Ecto neural progenitor cell (in vitro differentiated cells): ENCODE measurements at regions not wholly inside any gene's neighbourhood (a gene's known extent, or its start where the extent isn't known, plus 50 kb on each side); places are given as distances from the start of the nearest gene placed in this dataset.

Experiments
- DNase-seq: peaks from one replicate; pipeline ENCODE4 v3.0.0-alpha.2; 2018; ENCODE audit warnings: low spot score

DNA sequence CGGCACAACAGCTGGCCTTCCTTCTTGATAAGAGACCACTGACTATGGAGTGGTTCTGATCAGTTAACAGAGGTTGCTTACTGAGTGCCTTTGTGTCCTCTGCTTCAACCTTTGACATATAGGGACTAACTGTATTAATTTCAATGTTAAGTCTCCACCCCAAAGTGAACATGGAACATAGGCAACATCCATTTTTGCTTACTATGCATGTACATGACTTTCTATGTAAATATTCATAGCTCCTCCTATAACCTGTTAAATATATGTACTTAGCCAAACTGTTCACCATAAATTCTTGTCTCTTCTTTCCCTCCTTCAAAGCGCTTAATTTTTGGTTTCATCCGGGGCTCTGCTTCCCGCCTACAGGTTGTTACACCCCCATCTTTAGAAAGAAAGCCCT, 334.8 kb downstream of the EPM2A start:
- no peak for DNase-seq

- DNase-seq = no peak
Observed at GRCh38 chr6:145405006-145405551, 330.2 kb downstream of the EPM2A start.

- no peak for DNase-seq
Observed at GRCh38 chr6:145406783-145407182, 328.5 kb downstream of the EPM2A start.

DNA sequence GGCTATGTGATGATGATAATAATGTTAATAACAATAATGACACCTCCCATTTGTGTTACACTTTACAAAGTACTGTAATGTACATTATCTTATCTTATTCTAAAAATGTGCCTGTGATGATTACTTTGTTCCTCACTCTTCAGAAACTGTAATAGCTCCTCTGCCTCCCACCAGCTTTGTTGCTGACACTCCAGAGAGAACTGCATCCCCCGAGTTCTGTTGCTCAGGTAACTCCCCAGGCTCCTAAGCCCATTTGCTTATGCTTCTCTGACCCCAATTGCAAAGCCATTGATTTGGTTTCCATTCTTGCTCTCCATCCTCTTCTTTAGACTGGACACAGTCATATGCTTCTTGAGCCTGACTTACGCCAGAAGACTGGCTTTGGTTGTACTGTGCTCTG, 319.7 kb downstream of the EPM2A start:
- DNase-seq = no peak

DNA sequence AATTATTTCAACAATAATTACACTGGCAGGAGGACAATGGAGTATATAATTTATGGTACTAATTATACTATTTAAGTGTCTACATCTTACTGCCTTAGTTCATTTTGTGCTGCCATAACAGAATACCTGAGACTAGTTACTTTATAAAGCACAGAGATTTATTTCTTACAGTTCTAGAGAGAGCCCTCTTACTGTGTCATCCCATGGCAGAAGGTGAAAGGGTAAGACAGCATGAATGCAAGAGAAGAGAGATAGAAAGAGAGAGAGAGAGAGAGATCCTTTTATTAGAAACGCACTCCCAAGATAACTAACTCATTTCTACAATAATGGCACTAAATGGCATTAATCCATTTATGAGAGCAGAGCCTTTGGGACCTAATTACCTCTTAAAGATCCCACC, 314.7 kb downstream of the EPM2A start:
- DNase-seq = no peak

DNA sequence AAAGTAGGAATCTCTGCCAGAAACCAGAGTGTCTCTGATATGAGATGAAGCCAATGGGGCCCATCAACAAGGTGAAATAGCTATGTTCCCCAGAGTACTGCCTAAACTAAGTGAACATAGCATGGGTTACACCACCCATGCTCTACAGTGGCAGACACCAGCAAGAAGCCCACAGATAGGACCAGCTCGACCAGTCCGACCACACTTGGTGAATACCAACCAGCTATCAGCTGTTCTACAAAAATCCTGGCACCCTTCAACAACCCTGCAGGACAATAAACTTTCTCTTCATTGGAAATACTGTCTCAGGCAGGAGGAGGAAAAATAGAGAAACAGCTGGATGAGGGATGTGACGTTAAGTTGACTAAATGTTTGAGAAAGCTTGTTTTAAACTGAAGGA, 311.4 kb downstream of the EPM2A start:
- DNase-seq = no peak

DNA sequence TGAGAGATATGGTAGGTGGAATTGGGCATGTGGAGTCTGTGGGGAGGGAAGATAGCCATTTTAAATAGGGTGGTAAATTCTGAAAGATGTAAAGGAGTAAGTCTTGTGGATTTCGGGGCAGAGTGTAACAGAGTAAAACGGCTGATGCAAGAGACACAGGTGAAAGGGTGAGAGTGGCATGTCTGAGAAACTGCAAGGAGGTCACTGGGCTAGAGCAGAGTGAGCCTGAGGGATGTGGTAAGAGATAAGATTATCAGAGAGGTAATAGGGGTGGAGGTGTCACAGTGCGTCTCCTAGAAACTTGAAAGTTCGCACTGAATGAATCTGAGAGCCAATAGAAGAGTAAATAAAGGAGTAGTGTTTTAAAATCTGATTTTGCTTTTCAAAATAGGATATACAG, 308.1 kb downstream of the EPM2A start:
- no peak for DNase-seq

DNA sequence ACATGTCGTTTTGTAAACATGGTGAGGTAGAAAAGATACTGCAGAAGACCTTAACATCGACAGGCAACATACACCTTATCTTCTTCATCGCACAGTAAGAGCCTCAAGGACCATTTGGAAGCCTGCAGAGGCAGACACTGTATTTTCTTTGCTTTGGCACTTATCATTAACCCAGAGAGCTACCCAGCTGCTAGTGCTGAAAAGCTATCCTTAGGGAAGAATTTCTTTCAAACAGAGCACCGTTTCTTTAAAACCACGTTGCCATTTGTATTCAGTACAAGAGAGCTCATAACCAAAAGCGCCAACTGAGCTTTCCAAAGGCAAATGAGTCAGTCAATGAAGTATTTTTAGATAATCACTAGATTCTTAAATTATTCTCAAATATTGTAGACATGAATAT, 306.6 kb downstream of the EPM2A start:
- no peak for DNase-seq

- no peak for DNase-seq
Observed at GRCh38 chr6:145442110-145442509, 293.2 kb downstream of the EPM2A start.

DNA sequence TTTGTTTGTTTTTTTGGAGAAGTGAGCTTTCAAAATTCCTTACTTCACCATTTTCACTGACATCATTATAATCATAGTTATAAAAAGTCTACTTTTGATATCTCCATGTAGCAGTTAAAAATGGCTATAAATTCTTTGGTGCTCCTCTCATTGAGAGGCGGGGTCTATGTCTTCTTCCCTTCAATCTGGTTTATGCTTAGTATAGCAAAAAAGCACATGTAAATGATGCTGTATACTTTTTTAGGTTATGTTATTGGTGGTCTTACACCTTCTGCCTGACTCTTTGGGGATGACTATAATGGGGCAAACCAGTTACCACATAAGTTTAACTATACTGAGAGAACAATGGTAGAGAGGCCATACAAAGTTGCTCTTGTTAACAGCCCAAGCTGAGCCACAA, 289.6 kb downstream of the EPM2A start:
- DNase-seq = no peak

GRCh38 chr6:145451029-145451428, 284.3 kb downstream of the EPM2A start:
- DNase-seq = no peak

- DNase-seq = no peak
Observed at GRCh38 chr6:145453376-145453775, 281.9 kb downstream of the EPM2A start.

- no peak for DNase-seq
Observed at GRCh38 chr6:145454006-145454405, 281.3 kb downstream of the EPM2A start.

DNA sequence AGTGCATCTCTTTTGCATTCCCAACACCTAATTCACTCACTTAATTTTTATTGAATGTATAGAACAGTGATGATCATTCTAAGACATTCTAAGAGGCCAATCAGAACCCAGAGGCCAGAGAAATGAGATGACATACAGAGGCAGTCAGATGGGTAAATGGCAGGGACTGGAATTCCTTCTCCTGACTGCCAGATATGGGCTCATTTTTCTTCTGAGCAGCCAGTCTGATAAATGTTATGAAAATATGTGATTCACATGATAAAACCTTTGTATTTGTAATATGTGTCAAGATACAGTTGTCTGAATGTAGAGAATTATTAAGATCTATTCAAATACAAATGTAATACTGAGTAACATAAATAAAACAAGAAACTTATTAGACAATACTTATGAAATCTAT, 277.8 kb downstream of the EPM2A start:
- DNase-seq = no peak

GRCh38 chr6:145468534-145468933, 266.8 kb downstream of the EPM2A start:
- no peak for DNase-seq

DNA sequence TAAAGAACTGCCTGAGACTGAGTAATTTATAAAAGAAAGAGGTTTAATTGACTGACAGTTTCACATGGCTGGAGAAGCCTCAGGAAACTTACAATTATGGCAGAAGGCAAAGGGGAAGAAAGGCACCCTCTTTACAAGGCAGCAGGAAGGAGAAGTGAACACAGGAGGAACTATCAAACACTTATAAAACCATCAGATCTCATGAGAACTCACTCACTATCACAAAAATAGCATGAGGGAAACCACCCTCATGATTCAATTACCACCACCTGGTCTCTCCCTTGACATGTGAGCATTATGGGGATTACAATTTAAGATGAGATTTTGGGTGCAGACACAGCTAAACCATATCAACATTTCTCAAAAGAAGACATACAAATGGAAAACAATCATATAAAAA, 266.3 kb downstream of the EPM2A start:
- no peak for DNase-seq

GRCh38 chr6:145475794-145476396, 259.4 kb downstream of the EPM2A start:
- no peak for DNase-seq

GRCh38 chr6:145480024-145480423, 255.3 kb downstream of the EPM2A start:
- no peak for DNase-seq

DNA sequence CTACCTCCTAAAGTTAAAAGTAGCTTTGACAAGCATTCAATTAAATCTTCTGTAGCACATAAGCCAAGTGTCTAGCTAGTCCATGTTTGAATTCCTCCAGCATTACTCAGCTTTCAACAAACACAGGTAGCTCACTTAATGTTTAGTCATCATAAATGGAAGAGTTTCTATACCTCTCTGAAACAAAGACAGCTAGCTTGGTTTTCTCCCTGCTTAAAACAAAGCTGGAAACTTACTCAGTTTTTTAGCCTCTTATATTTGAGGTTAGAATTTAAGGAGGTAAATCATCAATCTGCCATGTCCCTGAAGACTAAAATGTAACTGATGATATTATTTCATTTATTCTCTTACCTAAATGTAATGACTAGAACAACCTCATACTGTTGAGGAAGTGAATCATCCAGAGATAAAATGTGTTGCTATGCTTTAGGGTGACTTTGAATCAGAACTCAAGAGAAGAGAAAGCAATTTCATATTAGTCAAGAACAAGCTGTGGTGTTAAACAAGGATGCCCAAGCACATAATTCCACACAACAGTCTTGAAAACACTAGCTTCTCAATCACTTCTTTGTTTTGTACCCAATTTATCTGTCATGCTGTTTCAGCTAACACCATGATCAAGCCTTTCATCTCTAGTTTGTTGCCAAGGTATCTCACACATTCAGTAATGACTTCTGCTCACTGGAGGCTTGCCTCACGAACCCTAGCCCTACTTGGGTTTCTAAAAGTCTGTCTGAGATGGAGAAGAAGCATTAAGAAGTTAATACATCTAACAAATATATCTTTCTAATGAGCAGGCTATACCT, 251.9 kb downstream of the EPM2A start:
- no peak for DNase-seq

DNA sequence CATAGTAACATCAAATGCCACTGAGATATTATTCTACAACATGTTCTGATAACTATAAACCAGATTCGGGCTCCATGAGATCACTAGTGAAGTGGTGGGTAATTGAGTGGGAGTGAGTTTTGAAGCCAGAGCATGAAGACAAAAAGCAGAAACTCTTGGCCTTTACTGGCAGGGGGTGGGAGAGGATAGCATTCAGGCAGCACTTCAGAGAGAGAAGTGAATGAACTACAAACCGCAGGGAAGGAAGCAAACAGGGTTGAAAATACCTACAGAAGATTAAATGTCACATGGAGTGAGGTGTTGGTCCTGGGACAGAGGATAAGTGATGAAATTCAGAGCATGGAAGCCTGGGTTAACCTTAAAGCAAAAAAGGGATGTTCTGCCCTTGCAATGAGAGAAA, 250.0 kb downstream of the EPM2A start:
- no peak for DNase-seq

- DNase-seq = no peak
Observed at GRCh38 chr6:145486306-145486705, 249.0 kb downstream of the EPM2A start.

- no peak for DNase-seq
Observed at GRCh38 chr6:145489583-145489982, 245.7 kb downstream of the EPM2A start.

DNA sequence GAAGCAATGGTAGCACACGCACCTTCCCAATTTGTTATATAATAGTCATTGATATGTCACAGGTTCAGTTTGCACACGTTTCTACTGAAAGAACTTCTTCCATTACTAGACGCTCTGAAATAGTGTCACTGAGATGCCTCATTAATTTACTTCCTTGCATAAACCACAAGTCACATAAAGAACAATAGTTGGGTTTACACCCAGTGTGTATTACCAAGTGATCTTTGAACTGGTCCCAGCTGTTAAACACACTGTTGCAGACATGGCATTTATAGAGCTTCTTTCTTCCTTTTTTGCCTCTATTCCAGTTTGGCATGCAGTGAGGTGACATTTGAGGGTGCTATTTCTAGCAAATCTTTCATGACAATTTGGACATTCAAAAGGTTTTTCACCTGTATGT, 245.3 kb downstream of the EPM2A start:
- no peak for DNase-seq

DNA sequence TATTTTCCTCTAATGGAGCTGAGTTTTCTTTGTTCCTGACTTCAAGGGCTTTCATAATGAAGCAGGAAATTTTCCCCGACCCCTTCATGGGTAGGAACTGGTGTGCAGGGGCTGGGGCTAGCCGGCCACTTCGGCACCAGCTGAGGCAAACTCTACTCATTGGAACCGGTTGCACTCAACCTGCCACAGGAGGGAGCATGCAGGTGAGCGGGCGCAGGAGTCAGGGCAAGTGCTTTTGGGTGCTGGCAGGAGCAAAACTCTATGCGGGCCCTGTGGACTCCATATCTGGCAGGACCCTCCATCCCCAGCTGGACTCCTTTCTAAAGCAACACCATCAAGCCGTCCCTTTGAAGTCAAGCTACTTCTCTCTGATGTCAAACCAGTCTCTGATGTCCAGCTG, 244.2 kb downstream of the EPM2A start:
- no peak for DNase-seq
